H1 (cell line): ENCODE measurements at regions not wholly inside any gene's neighbourhood (a gene's known extent, or its start where the extent isn't known, plus 50 kb on each side); places are given as distances from the start of the nearest gene placed in this dataset.

Experiments used
- CTCF ChIA-PET: fragments of 300-600 bp; sonication (Branson Sonifier 250); formaldehyde crosslinking; loops from one replicate; lab custom pipeline; 2021; ENCODE audit not compliant: partially characterized antibody; lab: Charles Lee
- POLR2A ChIA-PET: fragments of 300-600 bp; sonication (Branson Sonifier 250); formaldehyde crosslinking; loops from one replicate; lab custom pipeline; 2021; ENCODE audit warnings: inconsistent platforms; ENCODE audit not compliant: partially characterized antibody; lab: Charles Lee
- DNase-seq, 2 experiments: peaks; one replicate each; pipeline versions ENCODE4 v3.0.0 to v3.0.0-alpha.2; 2010 to 2022; ENCODE audit warnings: low spot score in 2 of 2, low read depth in 1 of 2, mixed read lengths in 1 of 2
- FAIRE-seq: peaks from 2 replicates; lab custom pipeline; 2011; peaks lifted over from hg19 to GRCh38; lab: Jason Lieb, UNC
- H2AFZ ChIP-seq: 2 replicates; pipeline ENCODE4 v1.8.1; 2012; ENCODE audit warnings: low read length, inconsistent platforms
- H2AK5ac ChIP-seq: 2 replicates; pipeline ENCODE4 v1.6.1; 2013; ENCODE audit warnings: low read depth, low read length
- H2BK120ac ChIP-seq: replicated peaks from 2 replicates; pipeline ENCODE3; 2013; ENCODE audit warnings: low read depth, low read length, inconsistent platforms
- H2BK12ac ChIP-seq: 2 replicates; pipeline ENCODE4 v1.6.1; 2013; ENCODE audit warnings: low read depth, low read length
- H2BK15ac ChIP-seq: 2 replicates; pipeline ENCODE4 v1.6.1; 2013; ENCODE audit warnings: low read length
- H2BK20ac ChIP-seq: 2 replicates; pipeline ENCODE4 v1.6.1; 2013; ENCODE audit warnings: low read length
- H2BK5ac ChIP-seq: 2 replicates; pipeline ENCODE4 v1.6.1; 2013; ENCODE audit warnings: low read depth, low read length
- H3K14ac ChIP-seq: 2 replicates; pipeline ENCODE4 v1.6.1; 2013; ENCODE audit warnings: inconsistent platforms; ENCODE audit not compliant: insufficient read length
- H3K18ac ChIP-seq: 2 replicates; pipeline ENCODE4 v1.6.1; 2013; ENCODE audit warnings: low read length; ENCODE audit errors: extremely low read depth
- H3K23ac ChIP-seq: 2 replicates; pipeline ENCODE4 v1.6.1; 2013; ENCODE audit warnings: inconsistent platforms; ENCODE audit not compliant: insufficient read length
- H3K23me2 ChIP-seq: 2 replicates; pipeline ENCODE4 v1.6.1; 2013; ENCODE audit warnings: low read depth, low read length
- H3K27ac ChIP-seq: 2 replicates; pipeline ENCODE4 v1.6.1; 2011; ENCODE audit warnings: low read depth, low read length, inconsistent platforms
- H3K27me3 ChIP-seq, 4 experiments: replicated peaks in 1 of 4; 1 replicate in 1 of 4; 2 replicates in 3 of 4; pipeline versions ENCODE4 v1.6.1 to v1.8.1; 2011 to 2013; ENCODE audit warnings: low read length in 3 of 4, mild to moderate bottlenecking in 3 of 4, inconsistent platforms in 2 of 4, mixed read lengths in 2 of 4, moderate library complexity in 1 of 4; ENCODE audit not compliant: control insufficient read depth in 3 of 4, insufficient read depth in 3 of 4; ENCODE audit errors: extremely low read depth in 1 of 4
- H3K36me3 ChIP-seq, 4 experiments: 2 replicates each; pipeline versions ENCODE4 v1.6.1 to v1.8.1; 2011 to 2013; ENCODE audit warnings: mild to moderate bottlenecking in 4 of 4, low read length in 3 of 4, moderate library complexity in 2 of 4, control low read depth in 1 of 4, inconsistent platforms in 1 of 4; ENCODE audit not compliant: insufficient read depth in 4 of 4, control insufficient read depth in 2 of 4
- H3K4ac ChIP-seq: replicated peaks from 2 replicates; pipeline ENCODE3; 2013; ENCODE audit warnings: low read length, low read depth, mixed read lengths, inconsistent platforms; ENCODE audit not compliant: insufficient read length
- H3K4me1 ChIP-seq, 4 experiments: replicated peaks in 1 of 4; 1 replicate in 1 of 4; 2 replicates in 3 of 4; pipeline versions ENCODE4 v1.6.1 to v1.8.1; 2011 to 2013; ENCODE audit warnings: low read length in 3 of 4, inconsistent platforms in 2 of 4, mixed read lengths in 1 of 4; ENCODE audit not compliant: insufficient read depth in 4 of 4, control insufficient read depth in 3 of 4
- H3K4me2 ChIP-seq, 2 experiments: 2 replicates each; pipeline versions ENCODE4 v1.6.1 to v1.8.1; 2011 to 2013; ENCODE audit warnings: low read depth in 2 of 2, low read length in 2 of 2, control low read depth in 1 of 2, inconsistent platforms in 1 of 2, mild to moderate bottlenecking in 1 of 2; ENCODE audit not compliant: insufficient read depth in 1 of 2
- H3K4me3 ChIP-seq, 4 experiments: fragments of 200-600, 300-600 bp in 1 of 4; sonication (generic), shearing (Covaris generic), sonication (Bioruptor Twin) in 1 of 4; 2 replicates each; pipeline versions ENCODE4 v1.5.1 to v1.8.1; 2011 to 2016; ENCODE audit warnings: low read length in 4 of 4, low read depth in 3 of 4, control low read depth in 2 of 4, inconsistent platforms in 2 of 4, mild to moderate bottlenecking in 2 of 4, mixed read lengths in 1 of 4, moderate library complexity in 1 of 4; ENCODE audit not compliant: insufficient read depth in 2 of 4; ENCODE audit errors: extremely low read depth in 1 of 4
- H3K56ac ChIP-seq: replicated peaks from 2 replicates; pipeline ENCODE3; 2013; ENCODE audit warnings: low read depth, mild to moderate bottlenecking, mixed read lengths, low read length, inconsistent platforms; ENCODE audit not compliant: insufficient read length
- H3K79me1 ChIP-seq: 2 replicates; pipeline ENCODE4 v1.6.1; 2013; ENCODE audit warnings: low read depth, low read length, control low read depth
- H3K79me2 ChIP-seq, 2 experiments: 2 replicates each; pipeline versions ENCODE4 v1.6.1 to v1.8.1; 2012 to 2013; ENCODE audit warnings: low read length in 2 of 2, mild to moderate bottlenecking in 2 of 2, inconsistent platforms in 1 of 2; ENCODE audit not compliant: insufficient read depth in 2 of 2, control insufficient read depth in 1 of 2
- H3K9ac ChIP-seq, 4 experiments: replicated peaks in 1 of 4; 1 replicate in 1 of 4; 2 replicates in 3 of 4; pipeline versions ENCODE4 v1.6.1 to v1.8.1; 2011 to 2013; ENCODE audit warnings: low read depth in 3 of 4, low read length in 3 of 4, control low read depth in 2 of 4, mild to moderate bottlenecking in 2 of 4, moderate library complexity in 2 of 4, inconsistent platforms in 1 of 4; ENCODE audit errors: extremely low read depth in 1 of 4
- H3K9me3 ChIP-seq, 2 experiments: 2 replicates each; pipeline versions ENCODE4 v1.6.1 to v1.8.1; 2012 to 2013; ENCODE audit warnings: mild to moderate bottlenecking in 2 of 2, moderate library complexity in 2 of 2, control low read depth in 1 of 2, inconsistent platforms in 1 of 2, low read depth in 1 of 2, low read length in 1 of 2, mixed read lengths in 1 of 2; ENCODE audit not compliant: insufficient read depth in 2 of 2
- H4K20me1 ChIP-seq, 2 experiments: replicated peaks in 1 of 2; 2 replicates each; pipeline versions ENCODE3 to v1.8.1; 2011 to 2013; ENCODE audit warnings: inconsistent platforms in 2 of 2, low read length in 2 of 2, mild to moderate bottlenecking in 1 of 2; ENCODE audit not compliant: insufficient read depth in 2 of 2, control insufficient read depth in 1 of 2
- H4K5ac ChIP-seq: 2 replicates; pipeline ENCODE4 v1.6.1; 2013; ENCODE audit warnings: low read length, low read depth, mixed read lengths, inconsistent platforms; ENCODE audit not compliant: insufficient read length
- H4K8ac ChIP-seq: 2 replicates; pipeline ENCODE4 v1.8.0; 2013; ENCODE audit warnings: mild to moderate bottlenecking, moderate library complexity, low read length, inconsistent platforms; ENCODE audit not compliant: insufficient read depth; ENCODE audit errors: extremely low read depth
- H4K91ac ChIP-seq: replicated peaks from 2 replicates; pipeline ENCODE3; 2013; ENCODE audit warnings: low read length, mixed read lengths, inconsistent platforms; ENCODE audit not compliant: insufficient read length
- BCL11A ChIP-seq, 2 experiments: IDR thresholded peaks; one replicate each; pipeline ENCODE4 v1.6.1; 2011; ENCODE audit warnings: low read depth in 2 of 2, low read length in 2 of 2, mild to moderate bottlenecking in 2 of 2
- CBX5 ChIP-seq: fragments of 300-800, 300-1000 bp; sonication (generic); IDR thresholded peaks from 2 replicates; pipeline ENCODE4 v1.7.1; 2016; ENCODE audit warnings: antibody characterized with exemption, low read length, low read depth
- CREB1 ChIP-seq: IDR thresholded peaks from 2 replicates; pipeline ENCODE4 v1.6.1; 2012; ENCODE audit warnings: inconsistent platforms
- E2F6 ChIP-seq: IDR thresholded peaks from 2 replicates; pipeline ENCODE4 v1.6.1; 2012; ENCODE audit warnings: inconsistent platforms
- EGR1 ChIP-seq: IDR thresholded peaks from 2 replicates; pipeline ENCODE4 v1.6.1; 2011; ENCODE audit warnings: low read depth, low read length, borderline replicate concordance
- MAX ChIP-seq: IDR thresholded peaks from 2 replicates; pipeline ENCODE4 v1.6.1; 2012; ENCODE audit warnings: inconsistent platforms
- NANOG ChIP-seq: IDR thresholded peaks from 2 replicates; pipeline ENCODE4 v1.6.1; 2011; ENCODE audit warnings: low read length, low read depth, mild to moderate bottlenecking, inconsistent platforms; ENCODE audit not compliant: insufficient read depth, poor library complexity, severe bottlenecking
- RFX5 ChIP-seq: IDR thresholded peaks from 2 replicates; pipeline ENCODE4 v1.6.1; 2011; ENCODE audit warnings: low read depth, low read length, improper control_type of control experiment, borderline replicate concordance
- RNF2 ChIP-seq: fragments of 200-900, 300-1000 bp; sonication (generic); IDR thresholded peaks from 2 replicates; pipeline ENCODE4 v1.7.1; 2016; ENCODE audit warnings: borderline replicate concordance, low read depth, mild to moderate bottlenecking, antibody characterized with exemption, low read length; ENCODE audit not compliant: poor library complexity, severe bottlenecking; ENCODE audit errors: missing control alignments
- SIRT6 ChIP-seq: IDR thresholded peaks from one replicate; pipeline ENCODE4 v1.7.1; 2012; ENCODE audit warnings: low read length, inconsistent platforms
- TBP ChIP-seq: IDR thresholded peaks from 2 replicates; pipeline ENCODE4 v1.6.1; 2011; ENCODE audit warnings: low read depth, low read length, improper control_type of control experiment
- WGBS, 2 experiments: shearing (Covaris generic) in 1 of 2; methylation state at CpG; one replicate each; pipeline versions ENCODE4 v1.1.6 to v1.1.7; 2013 to 2015; ENCODE audit warnings: low lambda C conversion rate in 2 of 2, mixed read lengths in 2 of 2, inconsistent platforms in 1 of 2, low coverage in 1 of 2, missing lambda C conversion rate in 1 of 2; ENCODE audit not compliant: insufficient replicate concordance in 2 of 2, insufficient coverage in 1 of 2, insufficient read length in 1 of 2; ENCODE audit errors: extremely low coverage in 1 of 2, missing lambda C conversion rate in 1 of 2; 5-methylcytosine and 5-hydroxymethylcytosine counted together

DNA sequence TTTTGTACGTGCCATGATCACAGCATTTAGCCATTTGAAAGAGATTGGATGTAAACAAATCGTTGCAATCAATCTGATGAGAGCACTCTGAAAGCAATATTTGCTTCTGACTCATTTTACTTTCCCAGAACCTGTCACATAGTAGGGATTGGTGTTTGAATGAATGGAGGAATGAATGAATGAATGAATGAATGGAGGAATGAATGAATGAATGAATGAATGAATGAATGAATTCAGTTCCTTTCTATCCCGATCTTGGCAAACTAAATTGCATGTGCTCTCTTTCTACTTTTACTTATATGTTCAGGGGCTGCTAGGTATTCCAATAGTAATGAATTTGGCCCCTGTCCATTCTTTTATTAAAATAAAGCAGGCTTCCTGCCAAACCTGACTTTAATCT lies 1091.7 kb upstream of the CELF2 start:
- Histone ChIP-seq H3K9ac (no peak overlapping the region), H2BK20ac (no peak overlapping the region), H3K79me2 (no peaks in the 10 kb centered on the region), H2AFZ (no peak overlapping the region), H3K79me1 (no peaks in the 10 kb centered on the region), H3K14ac (no peak overlapping the region), H3K56ac (no peak overlapping the region), H3K4me3 (no peak overlapping the region), H4K8ac (no peak overlapping the region), H3K23ac (no peak overlapping the region), H4K5ac (no peak overlapping the region), H3K9me3 (no peaks in the 10 kb centered on the region), H3K4me1 (no peaks in the 10 kb centered on the region), H3K36me3 (no peaks in the 10 kb centered on the region), H4K91ac (no peak overlapping the region), H4K20me1 (no peaks in the 10 kb centered on the region), H3K4ac (no peak overlapping the region), H3K23me2 (no peaks in the 10 kb centered on the region), H3K4me2 (no peak overlapping the region), H2BK15ac (no peak overlapping the region), H2AK5ac (no peak overlapping the region), H2BK12ac (no peak overlapping the region), H3K18ac (no peak overlapping the region), H3K27me3 (no peaks in the 10 kb centered on the region), H2BK120ac (no peak overlapping the region), H3K27ac (no peak overlapping the region), H2BK5ac (no peak overlapping the region)
- WGBS, 2 experiments, result 92% methylated on average over 3 of the region's 3 CpGs; no CpG with 5 or more reads in 1 of the 2 experiments
- ChIA-PET CTCF (no interaction called here), POLR2A (no interaction called here)
- no peak for DNase-seq
- FAIRE-seq, result no peak
- TF ChIP-seq SIRT6 (no peak), NANOG (no peak), RNF2 (no peak), BCL11A (IDR thresholded peaks at IDR 0.05; ENCODE audit: low read depth in 2 of 2, low read length in 2 of 2) (no peak), CBX5 (no peak), CREB1 (no peak), RFX5 (no peak), EGR1 (no peak), MAX (no peak), TBP (no peak), E2F6 (no peak)
